Neural cell (in vitro differentiated cells): ENCODE measurements at regions not wholly inside any gene's neighbourhood (a gene's known extent, or its start where the extent isn't known, plus 50 kb on each side); places are given as distances from the start of the nearest gene placed in this dataset.

Source experiments
- H2AFZ ChIP-seq: fragments of 200-600, 300-800 bp; sonication (generic), shearing (Covaris generic); 2 replicates; pipeline ENCODE4 v1.6.0; 2014; ENCODE audit warnings: low read depth, mild to moderate bottlenecking, antibody characterized with exemption, low read length, moderate library complexity
- H3F3A ChIP-seq: fragments of 200-600 bp; shearing (Covaris generic); 2 replicates; pipeline ENCODE4 v1.6.1; 2016; ENCODE audit warnings: mild to moderate bottlenecking, moderate library complexity, mixed read lengths, antibody characterized with exemption, low read length; ENCODE audit not compliant: insufficient read depth, poor library complexity, severe bottlenecking
- H3K27ac ChIP-seq: fragments of 200-600, 300-800 bp; sonication (generic), shearing (Covaris generic); 2 replicates; pipeline ENCODE4 v1.5.1; 2014; ENCODE audit warnings: mild to moderate bottlenecking, low read length, moderate library complexity
- H3K27me3 ChIP-seq: fragments of 300-800, 200-600 bp; sonication (generic), shearing (Covaris generic); 2 replicates; pipeline ENCODE4 v1.6.0; 2014; ENCODE audit warnings: mild to moderate bottlenecking, low read depth, low read length, moderate library complexity; ENCODE audit not compliant: insufficient read depth
- H3K36me3 ChIP-seq: fragments of 300-800, 200-600 bp; sonication (generic), shearing (Covaris generic); 2 replicates; pipeline ENCODE4 v1.5.1; 2014; ENCODE audit warnings: mild to moderate bottlenecking, antibody characterized with exemption, low read length, moderate library complexity; ENCODE audit not compliant: insufficient read depth
- H3K4me2 ChIP-seq: fragments of 300-800, 200-600 bp; sonication (generic), shearing (Covaris generic); 2 replicates; pipeline ENCODE4 v1.6.0; 2014; ENCODE audit warnings: mild to moderate bottlenecking, low read length
- H3K4me3 ChIP-seq: fragments of 300-800, 200-600 bp; sonication (generic), shearing (Covaris generic); 2 replicates; pipeline ENCODE4 v1.5.1; 2014; ENCODE audit warnings: mild to moderate bottlenecking, low read length, moderate library complexity
- H3K79me2 ChIP-seq: fragments of 200-600 bp; shearing (Covaris generic); replicated peaks from 2 replicates; pipeline ENCODE4 v1.6.0; 2014; ENCODE audit warnings: mild to moderate bottlenecking, low read length, moderate library complexity; ENCODE audit not compliant: insufficient read depth
- H3K9ac ChIP-seq: fragments of 300-800, 200-600 bp; sonication (generic), shearing (Covaris generic); 2 replicates; pipeline ENCODE4 v1.6.1; 2016; ENCODE audit warnings: mild to moderate bottlenecking, low read length, mixed read lengths
- H3K9me2 ChIP-seq: fragments of 200-600 bp; shearing (Covaris generic); 2 replicates; pipeline ENCODE4 v1.6.1; 2016; ENCODE audit warnings: mild to moderate bottlenecking, low read length, mixed read lengths; ENCODE audit not compliant: insufficient read depth
- H3K9me3 ChIP-seq: fragments of 200-600, 300-800 bp; sonication (generic), shearing (Covaris generic); 2 replicates; pipeline ENCODE4 v1.6.1; 2016; ENCODE audit warnings: mild to moderate bottlenecking, mixed run types, low read length, moderate library complexity, mixed read lengths
- H4K20me1 ChIP-seq: fragments of 200-600 bp; shearing (Covaris generic); 2 replicates; pipeline ENCODE4 v1.6.1; 2016; ENCODE audit warnings: mild to moderate bottlenecking, mixed run types; ENCODE audit not compliant: insufficient read depth
- CTCF ChIP-seq: fragments of 450-650 bp; IDR thresholded peaks from 2 replicates; pipeline ENCODE4 v1.5.1; 2014; ENCODE audit warnings: antibody characterized with exemption, mild to moderate bottlenecking, moderate library complexity; ENCODE audit not compliant: poor library complexity, severe bottlenecking
- EP300 ChIP-seq: fragments of 450-650 bp; conservative IDR thresholded peaks from 2 replicates; pipeline ENCODE4 v1.6.1; 2014; ENCODE audit warnings: antibody characterized with exemption, mild to moderate bottlenecking, moderate library complexity; ENCODE audit not compliant: poor library complexity, severe bottlenecking
- EZH2 ChIP-seq: fragments of 200-600, 300-800 bp; shearing (Covaris generic), sonication (generic); IDR thresholded peaks from 2 replicates; pipeline ENCODE4 v1.6.1; 2014; ENCODE audit warnings: antibody characterized with exemption, low read length, borderline replicate concordance, mild to moderate bottlenecking; ENCODE audit not compliant: insufficient read depth, poor library complexity, severe bottlenecking
- MXI1 ChIP-seq: fragments of 450-650 bp; conservative IDR thresholded peaks from 2 replicates; pipeline ENCODE4 v1.6.1; 2014; ENCODE audit warnings: antibody characterized with exemption, mild to moderate bottlenecking; ENCODE audit not compliant: poor library complexity, severe bottlenecking
- POLR2AphosphoS5 ChIP-seq: IDR thresholded peaks from 2 replicates; pipeline ENCODE4 v1.6.1; 2012
- RAD21 ChIP-seq: fragments of 450-650 bp; conservative IDR thresholded peaks from 2 replicates; pipeline ENCODE4 v1.6.1; 2014; ENCODE audit warnings: antibody characterized with exemption, mild to moderate bottlenecking, moderate library complexity
- REST ChIP-seq: IDR thresholded peaks from 2 replicates; pipeline ENCODE4 v1.6.1; 2012; ENCODE audit warnings: borderline replicate concordance
- SMC3 ChIP-seq: fragments of 450-650 bp; conservative IDR thresholded peaks from 2 replicates; pipeline ENCODE4 v1.6.1; 2014; ENCODE audit warnings: antibody characterized with exemption, mild to moderate bottlenecking, moderate library complexity; ENCODE audit not compliant: poor library complexity
- TAF1 ChIP-seq: IDR thresholded peaks from 2 replicates; pipeline ENCODE4 v1.6.1; 2012; ENCODE audit warnings: low read depth

- Histone ChIP-seq H3K9ac (no peak overlapping the region), H3K27me3 (no peaks in the 10 kb centered on the region), H3K4me2 (no peak overlapping the region), H3K27ac (no peak overlapping the region), H2AFZ (no peak overlapping the region), H3K4me3 (no peak overlapping the region), H3F3A (no peaks in the 10 kb centered on the region), H4K20me1 (no peaks in the 10 kb centered on the region), H3K79me2 (no peaks in the 10 kb centered on the region), H3K9me2 (no peaks in the 10 kb centered on the region), H3K9me3 (no peaks in the 10 kb centered on the region), H3K36me3 (no peaks in the 10 kb centered on the region)
- no peak for TF ChIP-seq CTCF
- TF ChIP-seq RAD21, result no peak
- TF ChIP-seq MXI1, result no peak
- no peak for TF ChIP-seq POLR2AphosphoS5
- TF ChIP-seq REST, result no peak
- TF ChIP-seq EZH2, result no peak
- no peak for TF ChIP-seq TAF1
- no peak for TF ChIP-seq SMC3
- no peak for TF ChIP-seq EP300
Observed at GRCh38 chr13:38636761-38637160, 50.1 kb upstream of the FREM2 start.
